ENCODE measurements at regions not wholly inside any gene's neighbourhood (a gene's known extent, or its start where the extent isn't known, plus 50 kb on each side); places are given as distances from the start of the nearest gene placed in this dataset.

DNA sequence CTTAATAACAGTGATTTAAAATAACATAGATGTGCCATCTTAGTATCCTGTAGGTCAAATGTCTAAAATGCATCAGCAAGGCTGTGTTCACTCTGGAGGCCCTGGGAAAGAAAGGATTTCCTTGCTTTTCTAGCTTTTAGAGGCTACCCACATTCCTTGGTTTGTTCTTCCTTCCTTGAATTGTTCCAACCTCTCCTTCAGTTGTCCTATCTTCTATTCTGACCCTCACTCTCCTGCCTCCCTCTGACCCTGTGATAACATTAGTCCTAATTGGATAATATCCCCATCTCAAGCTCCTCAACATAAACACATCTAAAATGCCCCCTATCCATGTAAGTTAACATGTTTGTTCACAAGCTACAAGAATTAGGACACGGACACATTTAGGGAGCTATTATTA, 733.5 kb downstream of the SOCS6 start:
- intact Hi-C loops (cut with DNase I, micrococcal nuclease), result no loop called here
- ATAC-seq (no peak), DNase-seq (no peak)

- ATAC-seq, result no peak
- no peak for DNase-seq
- intact Hi-C loops (cut with DNase I, micrococcal nuclease), result no loop called here
Observed at GRCh38 chr18:71021030-71021362, 732.2 kb downstream of the SOCS6 start.

GRCh38 chr18:71020342-71021029, 731.6 kb downstream of the SOCS6 start:
- no peak for ATAC-seq
- DNase-seq, result no peak
- intact Hi-C loops (cut with DNase I, micrococcal nuclease), result no loop called here

DNA sequence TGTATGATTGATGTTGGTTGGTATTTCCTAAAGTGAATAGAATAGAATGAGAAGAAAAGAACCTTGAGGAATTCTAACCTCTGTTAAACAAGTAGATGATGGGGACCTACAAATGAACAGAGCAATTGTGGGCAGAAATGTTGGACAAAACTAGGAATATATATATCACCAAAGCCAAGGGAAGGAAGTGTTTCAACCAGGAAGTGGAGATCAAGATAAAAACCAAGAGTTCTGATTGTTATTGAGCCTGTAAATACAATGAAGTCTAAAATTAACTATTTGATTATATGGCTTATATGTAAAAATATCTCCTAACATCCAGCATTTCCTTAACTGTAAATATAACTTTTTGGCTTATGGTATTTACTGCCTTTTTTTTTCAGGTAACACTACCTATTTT, 730.0 kb downstream of the SOCS6 start:
- no peak for ATAC-seq
- intact Hi-C loops (cut with DNase I, micrococcal nuclease), result no loop called here

DNA sequence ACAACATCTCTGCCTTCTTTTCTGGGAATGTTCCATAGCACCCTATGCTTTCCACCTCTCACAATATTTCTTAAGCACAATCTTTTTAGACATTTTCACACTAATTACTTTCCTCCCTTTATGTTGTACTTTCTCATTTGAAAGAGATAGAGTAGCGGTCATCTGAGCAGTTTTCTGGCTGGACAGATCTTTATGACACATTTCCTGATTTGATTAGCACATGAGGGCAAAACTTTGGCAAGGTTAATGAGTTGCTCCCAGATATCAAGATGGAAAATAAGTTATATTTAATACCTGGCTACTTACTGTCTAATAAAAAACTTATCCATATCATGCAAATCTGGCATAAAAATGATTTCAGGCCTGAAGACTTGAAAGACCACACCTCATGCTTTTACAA, 723.9 kb downstream of the SOCS6 start:
- ATAC-seq (no peak), DNase-seq (no peak)
- intact Hi-C loops (cut with DNase I, micrococcal nuclease), result no loop called here

More for the DNA sequence above, 730.0 kb downstream of the SOCS6 start:
- no peak for DNase-seq

- intact Hi-C loops (cut with DNase I, micrococcal nuclease), result no loop called here
- DNase-seq (no peak), ATAC-seq (no peak)
Observed at GRCh38 chr18:71011389-71011788, 722.5 kb downstream of the SOCS6 start.

DNA sequence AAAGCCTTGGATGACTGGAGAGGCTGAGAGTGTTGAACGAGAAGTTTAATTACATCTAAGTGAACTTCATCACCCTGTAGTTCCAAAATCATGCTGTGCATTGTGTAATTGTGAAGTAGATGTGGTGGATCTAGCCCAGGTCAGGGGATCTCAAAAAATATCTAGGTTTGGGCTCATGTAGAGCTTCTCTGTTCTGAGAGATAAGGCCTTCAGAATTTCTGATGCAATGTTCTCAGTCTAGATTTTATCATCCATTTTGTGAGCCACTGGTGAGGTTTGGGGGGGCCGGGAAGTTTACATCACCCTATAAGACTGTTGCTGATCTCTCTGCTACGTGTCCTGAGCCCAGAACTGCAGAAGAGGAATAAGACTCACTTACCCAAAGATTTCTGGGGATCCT, 719.4 kb downstream of the SOCS6 start:
- intact Hi-C loops (cut with DNase I, micrococcal nuclease), result no loop called here
- ATAC-seq (no peak), DNase-seq (no peak)

- intact Hi-C loops (cut with DNase I, micrococcal nuclease), result no loop called here
- DNase-seq (no peak), ATAC-seq (no peak)
Observed at GRCh38 chr18:71001597-71001996, 712.8 kb downstream of the SOCS6 start.

- ATAC-seq, result no peak
- intact Hi-C loops (cut with DNase I, micrococcal nuclease), result no loop called here
- no peak for DNase-seq
Observed at GRCh38 chr18:70998490-70998889, 709.6 kb downstream of the SOCS6 start.

DNA sequence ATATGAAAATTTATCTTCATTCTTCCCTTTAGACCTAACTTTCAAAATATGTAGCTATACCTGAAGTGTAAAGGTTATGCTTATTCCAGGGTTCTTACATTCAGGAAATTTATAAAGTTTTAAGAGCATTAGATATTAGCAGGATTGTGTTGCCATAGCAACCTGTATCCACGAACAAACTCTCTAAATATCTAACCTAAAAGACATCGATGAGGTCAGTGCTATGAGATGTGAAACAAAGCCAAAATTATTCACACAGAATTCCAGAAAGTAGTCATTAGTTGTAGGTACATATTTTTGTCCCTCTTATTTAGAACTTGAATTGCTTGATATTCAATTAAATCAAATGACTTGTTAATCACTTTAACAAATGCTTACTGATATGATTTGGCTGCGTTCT, 705.3 kb downstream of the SOCS6 start:
- ATAC-seq, result no peak
- no peak for DNase-seq
- intact Hi-C loops (cut with DNase I, micrococcal nuclease), result no loop called here

DNA sequence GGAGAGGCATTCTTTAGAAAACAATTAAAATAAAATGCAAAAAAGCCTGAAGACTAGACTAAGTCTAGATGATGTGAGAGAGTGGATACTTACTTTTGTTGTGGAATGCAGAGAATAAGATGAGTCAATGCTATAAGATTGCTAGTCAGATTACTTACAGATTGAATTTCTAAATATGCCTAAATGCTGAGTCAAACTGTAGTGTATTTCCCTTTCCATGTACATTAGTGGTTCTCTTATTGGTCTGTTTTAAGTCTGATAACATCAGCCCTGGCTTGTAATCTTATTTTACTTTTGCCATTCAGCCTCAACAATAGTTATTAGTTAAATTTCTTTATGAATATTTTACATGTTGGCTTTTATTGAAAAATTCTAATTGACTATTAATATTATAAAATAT, 702.7 kb downstream of the SOCS6 start:
- intact Hi-C loops (cut with DNase I, micrococcal nuclease), result no loop called here
- no peak for DNase-seq
- ATAC-seq, result no peak

GRCh38 chr18:70985948-70986347, 697.1 kb downstream of the SOCS6 start:
- DNase-seq (no peak), ATAC-seq (no peak)
- intact Hi-C loops (cut with DNase I, micrococcal nuclease), result no loop called here

DNA sequence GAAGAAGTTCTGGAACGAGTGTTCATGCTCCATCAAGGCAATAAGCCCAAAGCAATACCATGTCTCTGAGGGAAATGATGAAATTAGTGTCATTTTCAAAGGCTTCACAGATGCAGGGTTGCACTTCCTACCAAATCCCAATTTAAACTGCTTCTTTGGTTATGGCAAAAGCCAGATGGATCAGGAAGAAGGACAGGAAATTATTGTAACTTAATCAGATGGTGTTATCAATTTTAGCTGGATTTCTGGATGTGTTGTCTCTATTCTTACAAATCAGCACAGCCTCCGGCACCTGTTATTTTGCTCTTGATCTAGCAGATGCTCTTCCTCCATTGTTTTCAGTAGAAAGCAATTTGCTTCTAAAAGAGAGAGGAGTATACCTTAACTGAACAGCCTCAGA, 693.4 kb downstream of the SOCS6 start:
- intact Hi-C loops (cut with DNase I, micrococcal nuclease), result no loop called here
- ATAC-seq, result no peak
- no peak for DNase-seq

DNA sequence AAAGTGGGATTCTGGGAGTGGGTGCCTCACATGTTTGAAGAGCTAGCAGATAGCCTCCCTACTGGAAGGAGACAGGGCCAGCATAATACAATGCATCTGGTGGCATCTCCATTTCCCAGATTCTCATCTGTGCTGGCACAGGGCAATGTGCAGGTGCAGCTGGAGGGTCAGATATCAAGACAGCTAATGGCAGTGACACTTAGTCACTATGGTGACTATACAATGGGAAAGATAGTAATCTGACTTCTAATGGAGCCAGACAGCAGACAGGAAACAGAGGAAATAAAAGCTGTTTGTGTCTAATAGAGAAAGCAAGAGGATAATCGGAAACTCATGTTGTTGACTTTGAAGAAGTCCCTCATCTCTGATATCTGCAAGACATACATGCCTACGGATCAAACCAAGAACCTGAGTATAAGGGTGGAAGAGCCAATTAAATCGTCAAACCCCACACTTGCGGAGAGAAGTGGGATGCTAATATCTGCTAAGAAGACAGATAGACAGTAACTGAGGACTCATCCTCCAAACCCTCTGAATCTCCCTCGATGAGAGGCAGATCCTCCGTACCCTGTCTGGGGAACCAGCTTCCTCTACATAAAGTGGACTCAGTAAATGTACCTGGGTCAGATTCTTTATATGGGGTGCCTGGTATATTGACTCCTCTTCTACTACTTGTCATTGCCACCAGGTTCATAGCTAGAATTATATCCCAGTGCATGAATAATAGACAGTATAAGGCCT, 692.7 kb downstream of the SOCS6 start:
- DNase-seq (no peak), ATAC-seq (no peak)
- intact Hi-C loops (cut with DNase I, micrococcal nuclease), result no loop called here

GRCh38 chr18:70973626-70974025, 684.8 kb downstream of the SOCS6 start:
- DNase-seq, result no peak
- no peak for ATAC-seq
- intact Hi-C loops (cut with DNase I, micrococcal nuclease), result no loop called here

GRCh38 chr18:70966419-70966818, 677.6 kb downstream of the SOCS6 start:
- intact Hi-C loops (cut with DNase I, micrococcal nuclease), result no loop called here
- no peak for DNase-seq
- ATAC-seq, result no peak

DNA sequence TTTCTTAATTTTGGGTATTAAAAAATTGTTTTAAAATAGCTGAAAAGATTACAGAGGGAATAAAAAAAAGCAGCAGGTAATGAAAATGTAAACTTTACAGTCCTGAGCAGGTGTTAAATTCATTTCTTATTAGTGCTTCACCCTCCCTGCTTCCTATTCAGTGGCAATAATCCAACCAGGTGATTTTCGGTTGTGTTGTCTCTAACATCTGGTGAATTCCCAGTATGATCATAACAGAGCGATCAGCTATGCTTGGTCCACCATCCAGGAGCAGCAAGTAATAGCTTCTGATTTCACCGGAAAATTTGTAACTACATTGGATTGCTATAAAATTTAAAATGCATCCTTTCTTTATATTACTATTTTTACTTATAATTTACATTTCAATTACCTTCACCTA, 673.1 kb downstream of the SOCS6 start:
- intact Hi-C loops (cut with DNase I, micrococcal nuclease), result no loop called here
- no peak for ATAC-seq
- DNase-seq, result no peak

GRCh38 chr18:70956554-70956953, 667.7 kb downstream of the SOCS6 start:
- intact Hi-C loops (cut with DNase I, micrococcal nuclease), result no loop called here
- DNase-seq (no peak), ATAC-seq (no peak)

DNA sequence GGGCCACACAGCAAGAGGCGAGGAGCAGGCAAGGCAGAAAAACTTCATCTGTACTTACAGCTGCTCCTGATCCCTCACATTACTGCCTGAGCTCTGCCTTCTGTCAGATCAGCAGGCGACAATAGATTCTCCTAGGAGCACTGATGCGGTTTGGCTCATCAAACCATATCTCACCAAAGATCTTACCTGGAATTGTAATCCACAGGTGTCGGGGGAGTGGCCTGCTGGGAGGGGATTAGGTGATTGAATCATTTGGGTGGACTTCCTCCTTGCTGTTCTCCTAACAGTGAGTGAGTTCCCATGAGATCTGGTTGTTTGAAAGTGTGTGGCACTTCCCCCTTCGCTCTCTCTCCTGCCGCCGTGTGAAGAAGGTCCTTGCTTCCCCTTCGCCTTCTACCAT, 647.3 kb downstream of the SOCS6 start:
- DNase-seq (no peak), ATAC-seq (no peak)
- intact Hi-C loops (cut with DNase I, micrococcal nuclease), result loop anchor here in 1 of 2 donors (10.0 kb wide), 1 partner anchor 1609 kb away; the partner anchor contains the start of gene CBLN2

DNA sequence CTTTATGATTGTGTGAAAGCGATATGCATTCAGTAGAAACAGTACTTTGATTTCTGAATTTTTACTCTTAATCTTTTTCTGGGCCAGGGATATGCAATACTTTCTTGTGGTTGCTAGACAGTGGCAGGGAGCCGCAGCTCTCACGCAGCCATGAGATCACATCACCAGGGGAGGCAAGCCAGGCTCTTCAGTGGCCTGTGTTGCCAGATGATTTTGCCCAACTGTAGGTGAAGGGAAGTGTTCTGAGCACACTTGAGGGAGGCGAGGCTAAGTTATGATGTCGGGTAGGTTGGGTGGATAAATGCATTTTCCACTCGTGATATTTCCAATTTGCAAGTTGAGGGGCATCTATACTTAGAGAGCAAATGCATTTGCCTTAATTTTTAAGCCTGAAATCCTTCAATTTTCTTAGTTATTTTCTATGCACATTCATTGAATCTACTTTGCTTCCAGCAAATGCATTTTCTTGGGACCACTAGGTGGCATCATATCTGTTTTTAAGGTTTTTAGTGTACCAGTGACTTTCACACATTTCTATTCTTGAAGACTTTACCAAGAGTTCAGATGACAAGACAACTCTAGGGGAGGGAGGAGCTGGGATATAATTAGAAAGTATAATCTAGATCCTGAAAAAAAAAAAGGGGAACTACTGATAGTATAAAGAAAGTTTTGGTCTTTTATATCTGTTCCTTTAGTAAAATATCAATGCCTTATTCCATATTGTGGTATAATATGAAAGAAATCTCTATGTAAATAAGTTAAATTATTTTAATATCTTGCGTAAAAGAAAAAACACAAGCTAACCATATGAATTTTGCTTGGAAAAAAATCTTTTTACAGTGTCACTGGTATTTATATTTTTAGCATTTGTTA, 643.3 kb downstream of the SOCS6 start:
- ATAC-seq, result no peak
- no peak for DNase-seq
- intact Hi-C loops (cut with DNase I, micrococcal nuclease), result loop anchor here in 1 of 2 donors (10.0 kb wide), 1 partner anchor 1613 kb away; the partner anchor contains the start of gene CBLN2
